Stimulated activated CD4-positive, alpha-beta T cell treated with anti-CD3 and anti-CD28 coated beads, Interleukin-2, amount 100 ng/mL, for 48 hours (primary cell): ENCODE measurements at regions not wholly inside any gene's neighbourhood (a gene's known extent, or its start where the extent isn't known, plus 50 kb on each side); places are given as distances from the start of the nearest gene placed in this dataset.
"Not testable (repeated sequence)": the region's sequence is repeated elsewhere in the genome, so short reads cannot be mapped to it uniquely, and the experiment has no call there.

Source experiments
- DNase-seq, 2 donors: peaks; one replicate each; pipeline ENCODE4 v3.0.0-alpha.2; 2020

GRCh38 chr15:26066896-26067295, 203.8 kb upstream of the ATP10A start:
- no peak for DNase-seq

- DNase-seq = no peak
Measured at GRCh38 chr15:26065723-26066122, 202.6 kb upstream of the ATP10A start.

- DNase-seq = no peak
Measured at GRCh38 chr15:26061248-26061647, 198.1 kb upstream of the ATP10A start.

- DNase-seq = not testable (repeated sequence)
Measured at GRCh38 chr15:26056766-26057165, 193.6 kb upstream of the ATP10A start.

GRCh38 chr15:26051761-26052675, 188.9 kb upstream of the ATP10A start:
- DNase-seq = no peak

GRCh38 chr15:26050984-26051383, 187.9 kb upstream of the ATP10A start:
- DNase-seq = no peak

GRCh38 chr15:26049900-26050657, 187.0 kb upstream of the ATP10A start:
- DNase-seq = no peak

GRCh38 chr15:26048669-26049068, 185.5 kb upstream of the ATP10A start:
- DNase-seq = no peak

GRCh38 chr15:26045516-26045915, 182.4 kb upstream of the ATP10A start:
- no peak for DNase-seq

GRCh38 chr15:26043018-26043417, 179.9 kb upstream of the ATP10A start:
- no peak for DNase-seq

GRCh38 chr15:26038693-26039092, 175.6 kb upstream of the ATP10A start:
- no peak for DNase-seq

- DNase-seq = no peak
Measured at GRCh38 chr15:26037369-26037768, 174.2 kb upstream of the ATP10A start.

- DNase-seq = no peak
Measured at GRCh38 chr15:26033493-26033892, 170.4 kb upstream of the ATP10A start.

GRCh38 chr15:26032162-26032846, 169.2 kb upstream of the ATP10A start:
- DNase-seq = no peak

- not testable (repeated sequence) for DNase-seq
Measured at GRCh38 chr15:26029586-26029985, 166.5 kb upstream of the ATP10A start.

- no peak for DNase-seq
Measured at GRCh38 chr15:26029146-26029545, 166.0 kb upstream of the ATP10A start.

GRCh38 chr15:26028086-26028740, 165.1 kb upstream of the ATP10A start:
- no peak for DNase-seq

- DNase-seq = not testable (repeated sequence)
Measured at GRCh38 chr15:26026671-26027070, 163.5 kb upstream of the ATP10A start.

GRCh38 chr15:26024241-26024640, 161.1 kb upstream of the ATP10A start:
- no peak for DNase-seq

- no peak for DNase-seq
Measured at GRCh38 chr15:26023691-26024090, 160.6 kb upstream of the ATP10A start.

- DNase-seq = no peak
Measured at GRCh38 chr15:26023231-26023630, 160.1 kb upstream of the ATP10A start.

GRCh38 chr15:26020871-26021270, 157.7 kb upstream of the ATP10A start:
- DNase-seq = no peak

GRCh38 chr15:26017665-26018064, 154.5 kb upstream of the ATP10A start:
- no peak for DNase-seq
